HepG2 (cell line): ENCODE measurements at regions not wholly inside any gene's neighbourhood (a gene's known extent, or its start where the extent isn't known, plus 50 kb on each side); places are given as distances from the start of the nearest gene placed in this dataset.

Experiments
- SIX1 ChIP-seq: sonication (generic); formaldehyde crosslinking; IDR thresholded peaks from 2 replicates; pipeline ENCODE4 v1.4.0; 2020; ENCODE audit warnings: missing genetic modification reagents, borderline replicate concordance
- TMF1 ChIP-seq: sonication (generic); formaldehyde crosslinking; IDR thresholded peaks from 2 replicates; pipeline ENCODE4 v1.8.1; 2022; ENCODE audit warnings: low read depth, missing genetic modification reagents
- ZNF510 ChIP-seq: sonication (generic); formaldehyde crosslinking; IDR thresholded peaks from 2 replicates; pipeline ENCODE4 v1.4.0; 2020; ENCODE audit warnings: low read depth, mild to moderate bottlenecking, missing genetic modification reagents
- TF ChIP-seq, protein P1 (sequence below): sonication (generic); formaldehyde crosslinking; IDR thresholded peaks from 2 replicates; pipeline ENCODE4 v1.5.0; 2020; ENCODE audit warnings: mild to moderate bottlenecking, missing genetic modification reagents, moderate library complexity
- TF ChIP-seq, protein P2 (sequence below): sonication (generic); formaldehyde crosslinking; IDR thresholded peaks from 2 replicates; pipeline ENCODE4 v1.4.0; 2020; ENCODE audit warnings: missing genetic modification reagents
- TF ChIP-seq, protein P3 (sequence below): sonication (generic); formaldehyde crosslinking; IDR thresholded peaks from 2 replicates; pipeline ENCODE4 v1.8.1; 2022; ENCODE audit warnings: mild to moderate bottlenecking, missing genetic modification reagents

DNA sequence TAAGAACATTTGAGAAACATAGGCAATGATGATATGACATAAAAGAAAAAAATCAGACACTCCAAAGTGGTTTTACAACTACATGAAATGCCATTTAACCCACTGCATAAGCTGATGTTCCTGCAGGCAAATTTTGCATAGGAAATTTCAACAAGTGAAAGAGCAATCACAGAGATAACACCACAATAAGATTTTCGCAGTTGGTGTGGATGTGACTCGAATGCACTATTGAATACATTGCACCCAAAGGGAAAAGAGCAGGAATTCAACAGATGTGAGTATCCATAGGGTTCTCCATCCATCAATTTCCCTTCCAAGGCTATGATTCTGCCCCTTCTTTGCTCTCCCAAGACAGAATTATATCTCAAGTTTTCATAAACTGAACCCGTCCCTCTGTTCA lies 456.1 kb downstream of the RAP2B start:
- TF ChIP-seq TMF1 (CRISPR knock-in tag) (no peak), ZNF510 (CRISPR knock-in tag) (no peak), SIX1 (CRISPR knock-in tag) (no peak)
- TF ChIP-seq, protein P1, sequence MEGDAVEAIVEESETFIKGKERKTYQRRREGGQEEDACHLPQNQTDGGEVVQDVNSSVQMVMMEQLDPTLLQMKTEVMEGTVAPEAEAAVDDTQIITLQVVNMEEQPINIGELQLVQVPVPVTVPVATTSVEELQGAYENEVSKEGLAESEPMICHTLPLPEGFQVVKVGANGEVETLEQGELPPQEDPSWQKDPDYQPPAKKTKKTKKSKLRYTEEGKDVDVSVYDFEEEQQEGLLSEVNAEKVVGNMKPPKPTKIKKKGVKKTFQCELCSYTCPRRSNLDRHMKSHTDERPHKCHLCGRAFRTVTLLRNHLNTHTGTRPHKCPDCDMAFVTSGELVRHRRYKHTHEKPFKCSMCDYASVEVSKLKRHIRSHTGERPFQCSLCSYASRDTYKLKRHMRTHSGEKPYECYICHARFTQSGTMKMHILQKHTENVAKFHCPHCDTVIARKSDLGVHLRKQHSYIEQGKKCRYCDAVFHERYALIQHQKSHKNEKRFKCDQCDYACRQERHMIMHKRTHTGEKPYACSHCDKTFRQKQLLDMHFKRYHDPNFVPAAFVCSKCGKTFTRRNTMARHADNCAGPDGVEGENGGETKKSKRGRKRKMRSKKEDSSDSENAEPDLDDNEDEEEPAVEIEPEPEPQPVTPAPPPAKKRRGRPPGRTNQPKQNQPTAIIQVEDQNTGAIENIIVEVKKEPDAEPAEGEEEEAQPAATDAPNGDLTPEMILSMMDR (CRISPR knock-in tag) = no peak
- TF ChIP-seq, protein P2, sequence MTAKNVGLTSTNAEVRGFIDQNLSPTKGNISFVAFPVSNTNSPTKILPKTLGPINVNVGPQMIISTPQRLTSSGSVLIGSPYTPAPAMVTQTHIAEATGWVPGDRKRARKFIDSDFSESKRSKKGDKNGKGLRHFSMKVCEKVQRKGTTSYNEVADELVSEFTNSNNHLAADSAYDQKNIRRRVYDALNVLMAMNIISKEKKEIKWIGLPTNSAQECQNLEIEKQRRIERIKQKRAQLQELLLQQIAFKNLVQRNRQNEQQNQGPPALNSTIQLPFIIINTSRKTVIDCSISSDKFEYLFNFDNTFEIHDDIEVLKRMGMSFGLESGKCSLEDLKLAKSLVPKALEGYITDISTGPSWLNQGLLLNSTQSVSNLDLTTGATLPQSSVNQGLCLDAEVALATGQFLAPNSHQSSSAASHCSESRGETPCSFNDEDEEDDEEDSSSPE (CRISPR knock-in tag) = no peak
- TF ChIP-seq, protein P3, sequence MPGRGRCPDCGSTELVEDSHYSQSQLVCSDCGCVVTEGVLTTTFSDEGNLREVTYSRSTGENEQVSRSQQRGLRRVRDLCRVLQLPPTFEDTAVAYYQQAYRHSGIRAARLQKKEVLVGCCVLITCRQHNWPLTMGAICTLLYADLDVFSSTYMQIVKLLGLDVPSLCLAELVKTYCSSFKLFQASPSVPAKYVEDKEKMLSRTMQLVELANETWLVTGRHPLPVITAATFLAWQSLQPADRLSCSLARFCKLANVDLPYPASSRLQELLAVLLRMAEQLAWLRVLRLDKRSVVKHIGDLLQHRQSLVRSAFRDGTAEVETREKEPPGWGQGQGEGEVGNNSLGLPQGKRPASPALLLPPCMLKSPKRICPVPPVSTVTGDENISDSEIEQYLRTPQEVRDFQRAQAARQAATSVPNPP (CRISPR knock-in tag) = no peak
